ENCODE measurements at regions not wholly inside any gene's neighbourhood (a gene's known extent, or its start where the extent isn't known, plus 50 kb on each side); places are given as distances from the start of the nearest gene placed in this dataset.

- no peak for TF ChIP-seq CTCF (IDR thresholded peaks at IDR 0.05; ENCODE audit: control extremely low read depth in 1 of 3, insufficient read depth in 1 of 3, low read depth in 1 of 3, low read length in 3 of 3)
- no peak for TF ChIP-seq SIN3A (conservative IDR thresholded peaks at IDR 0.05 in 1 of 2, IDR thresholded peaks at IDR 0.05 in 1 of 2; ENCODE audit: low read depth in 1 of 2, low read length in 2 of 2)
- TF ChIP-seq GTF2F1 (IDR thresholded peaks at IDR 0.05; ENCODE audit: borderline replicate concordance, low read depth, low read length), result no peak
- TF ChIP-seq SIX5 (IDR thresholded peaks at IDR 0.05; ENCODE audit: low read depth, low read length), result no peak
- no peak for TF ChIP-seq SP1 (IDR thresholded peaks at IDR 0.05; ENCODE audit: low read depth, low read length)
- no peak for TF ChIP-seq NANOG (IDR thresholded peaks at IDR 0.05; ENCODE audit: insufficient read depth, low read depth, low read length, poor library complexity, severe bottlenecking)
- no peak for TF ChIP-seq SRF (IDR thresholded peaks at IDR 0.05; ENCODE audit: low read depth, low read length)
- TF ChIP-seq RXRA (IDR thresholded peaks at IDR 0.05; ENCODE audit: insufficient read depth, low read depth, low read length), result no peak
Measured at GRCh38 chr6:92806254-92806653, 613.1 kb downstream of the EPHA7 start (continued).

Measured in H1 (cell line).